Mucosa of rectum (tissue), 2 donors: ENCODE measurements at regions not wholly inside any gene's neighbourhood (a gene's known extent, or its start where the extent isn't known, plus 50 kb on each side); places are given as distances from the start of the nearest gene placed in this dataset.

Source experiments
- H3K27ac ChIP-seq, 2 donors: one replicate each; pipeline ENCODE4 v1.7.0; 2013; ENCODE audit warnings: inconsistent platforms in 2 of 2, low read depth in 2 of 2, low read length in 2 of 2
- H3K27me3 ChIP-seq, 2 donors: one replicate each; pipeline ENCODE4 v1.7.0; 2013; ENCODE audit warnings: low read length in 2 of 2; ENCODE audit not compliant: control insufficient read depth in 2 of 2, insufficient read depth in 2 of 2
- H3K36me3 ChIP-seq, 2 donors: one replicate each; pipeline ENCODE4 v1.7.0; 2013; ENCODE audit warnings: low read length in 2 of 2; ENCODE audit not compliant: control insufficient read depth in 2 of 2, insufficient read depth in 2 of 2
- H3K4me1 ChIP-seq, 2 donors: one replicate each; pipeline ENCODE4 v1.7.0; 2013; ENCODE audit warnings: low read length in 2 of 2, mild to moderate bottlenecking in 1 of 2; ENCODE audit not compliant: control insufficient read depth in 2 of 2, insufficient read depth in 2 of 2
- H3K4me3 ChIP-seq, 2 donors: one replicate each; pipeline ENCODE4 v1.7.0; 2013; ENCODE audit warnings: low read length in 2 of 2
- H3K9ac ChIP-seq, 2 donors: one replicate each; pipeline ENCODE4 v1.7.0; 2013; ENCODE audit warnings: low read length in 2 of 2, low read depth in 1 of 2, mild to moderate bottlenecking in 1 of 2
- H3K9me3 ChIP-seq, 2 donors: one replicate each; pipeline ENCODE4 v1.7.0; 2013; ENCODE audit warnings: low read length in 2 of 2; ENCODE audit not compliant: control insufficient read depth in 2 of 2
- donor health status: healthy.
- donor health status: Normal muscosa, but diverticular disease.

GRCh38 chr3:135456108-135456790 lies 509.3 kb upstream of the PPP2R3A start:
- no peaks in the 10 kb centered on the region for H3K36me3 ChIP-seq
- H3K27me3 ChIP-seq: peaks cover 0 to 2% of the 10 kb centered on the region in 2 donors
- H3K4me1 ChIP-seq: no peaks in the 10 kb centered on the region
- H3K27ac ChIP-seq: no peak overlapping the region
- H3K4me3 ChIP-seq: no peak overlapping the region
- H3K9me3 ChIP-seq: no peaks in the 10 kb centered on the region
- no peak overlapping the region for H3K9ac ChIP-seq

- Histone ChIP-seq H3K9me3 (no peaks in the 10 kb centered on the region), H3K9ac (no peak overlapping the region)
Measured at GRCh38 chr3:135458541-135459322, 506.8 kb upstream of the PPP2R3A start.

DNA sequence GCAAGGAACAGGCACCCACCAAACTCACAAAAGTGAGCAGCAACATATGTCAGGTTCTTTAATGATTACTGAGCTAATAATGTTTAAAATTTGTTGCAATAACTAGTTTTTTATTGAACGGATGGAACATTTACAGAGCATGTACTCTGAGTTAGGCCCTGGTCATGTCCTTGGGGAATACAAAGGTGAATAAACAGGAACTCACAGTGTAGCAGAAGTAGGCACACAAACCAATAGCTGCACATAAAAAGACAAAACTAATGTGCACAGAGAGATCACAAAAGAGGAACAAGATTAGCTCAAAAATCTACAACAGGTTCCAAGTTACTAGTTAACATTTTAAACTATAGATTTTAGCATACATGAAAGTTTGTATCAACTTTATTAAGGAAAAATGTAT lies 505.3 kb upstream of the PPP2R3A start:
- H3K36me3 ChIP-seq: no peaks in the 10 kb centered on the region
- H3K4me1 ChIP-seq: no peaks in the 10 kb centered on the region
- no peak overlapping the region for H3K4me3 ChIP-seq
- H3K27me3 ChIP-seq: peaks cover 0 to 2% of the 10 kb centered on the region in 2 donors
- no peak overlapping the region for H3K9ac ChIP-seq
- H3K9me3 ChIP-seq: no peaks in the 10 kb centered on the region
- H3K27ac ChIP-seq: no peak overlapping the region

More at GRCh38 chr3:135458541-135459322, 506.8 kb upstream of the PPP2R3A start:
- H3K4me1 ChIP-seq: no peaks in the 10 kb centered on the region
- no peaks in the 10 kb centered on the region for H3K36me3 ChIP-seq
- no peak overlapping the region for H3K27ac ChIP-seq
- H3K4me3 ChIP-seq: no peak overlapping the region
- H3K27me3 ChIP-seq: peaks cover 0 to 2% of the 10 kb centered on the region in 2 donors

DNA sequence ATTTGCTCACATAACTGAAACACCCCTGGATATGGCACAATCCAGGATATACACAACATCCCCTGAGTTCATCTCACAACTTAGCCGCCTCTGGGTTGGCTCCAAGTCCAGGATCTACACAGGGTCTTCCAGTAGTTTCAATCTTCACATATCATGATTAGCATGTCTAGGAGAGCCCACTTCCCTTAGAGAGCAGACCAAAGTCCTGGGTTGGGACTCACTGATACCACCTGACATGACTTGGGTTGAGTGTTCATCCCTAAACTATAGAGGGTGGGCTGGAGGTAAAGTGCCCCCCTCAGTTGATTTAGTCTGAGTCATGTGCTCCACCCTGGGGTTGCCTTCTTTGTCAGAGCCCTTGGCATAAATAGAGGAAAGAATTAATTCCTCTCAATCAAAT lies 493.6 kb upstream of the PPP2R3A start:
- no peak overlapping the region for H3K27ac ChIP-seq
- no peaks in the 10 kb centered on the region for H3K9me3 ChIP-seq
- no peak overlapping the region for H3K9ac ChIP-seq
- H3K36me3 ChIP-seq: no peaks in the 10 kb centered on the region
- H3K27me3 ChIP-seq: no peaks in the 10 kb centered on the region
- H3K4me3 ChIP-seq: no peak overlapping the region
- no peaks in the 10 kb centered on the region for H3K4me1 ChIP-seq

DNA sequence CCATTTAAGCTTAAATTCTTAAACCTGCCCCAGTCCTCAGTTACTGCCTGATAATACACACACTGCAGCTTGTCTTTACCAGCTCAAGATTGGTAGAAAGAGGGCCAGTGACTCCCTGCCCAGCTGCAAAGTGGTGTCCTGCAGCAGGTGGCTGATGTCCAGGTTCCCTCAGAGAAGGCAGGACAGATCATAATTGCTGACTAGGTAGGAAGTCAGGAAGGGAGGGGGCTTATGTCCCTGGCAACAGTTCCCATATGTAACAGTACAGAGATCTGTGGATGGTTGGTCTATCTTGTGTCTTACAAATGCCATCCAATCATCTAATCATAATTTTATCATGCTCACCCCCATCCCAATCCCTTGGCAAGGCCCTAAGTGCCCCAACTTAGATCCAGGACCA lies 492.1 kb upstream of the PPP2R3A start:
- no peaks in the 10 kb centered on the region for H3K27me3 ChIP-seq
- no peaks in the 10 kb centered on the region for H3K9me3 ChIP-seq
- H3K4me1 ChIP-seq: no peaks in the 10 kb centered on the region

DNA sequence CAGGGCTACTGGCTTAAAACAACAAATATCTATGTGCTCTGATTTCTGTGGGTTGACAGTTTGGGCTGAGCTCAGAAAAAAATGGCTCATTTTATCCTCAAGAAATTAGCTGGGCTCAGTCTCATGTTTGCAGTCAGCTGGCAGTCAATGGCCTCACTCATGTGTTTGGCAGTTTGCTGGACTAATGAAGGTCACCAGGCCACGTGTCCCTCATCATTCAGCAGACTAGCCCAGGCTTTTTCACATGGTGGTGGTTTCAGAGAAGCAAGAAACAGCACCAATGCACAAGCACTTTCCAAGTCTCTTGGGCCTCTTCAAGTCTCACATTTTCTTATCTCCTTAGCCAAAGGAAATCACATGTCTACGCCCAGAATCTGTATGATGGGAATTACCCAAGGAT lies 478.3 kb upstream of the PPP2R3A start:
- Histone ChIP-seq H3K9me3 (no peaks in the 10 kb centered on the region), H3K4me3 (no peak overlapping the region), H3K27ac (no peak overlapping the region), H3K9ac (no peak overlapping the region), H3K27me3 (no peaks in the 10 kb centered on the region), H3K4me1 (no peaks in the 10 kb centered on the region), H3K36me3 (no peaks in the 10 kb centered on the region)

More for the DNA sequence above, 492.1 kb upstream of the PPP2R3A start:
- no peak overlapping the region for H3K9ac ChIP-seq
- no peak overlapping the region for H3K27ac ChIP-seq
- no peaks in the 10 kb centered on the region for H3K36me3 ChIP-seq
- H3K4me3 ChIP-seq: no peak overlapping the region

GRCh38 chr3:135490219-135490915 lies 475.2 kb upstream of the PPP2R3A start:
- Histone ChIP-seq H3K27me3 (no peaks in the 10 kb centered on the region), H3K9ac (no peak overlapping the region), H3K9me3 (no peaks in the 10 kb centered on the region), H3K27ac (no peak overlapping the region), H3K36me3 (no peaks in the 10 kb centered on the region), H3K4me3 (no peak overlapping the region), H3K4me1 (no peaks in the 10 kb centered on the region)

- H3K9ac ChIP-seq: no peak overlapping the region
- no peak overlapping the region for H3K4me3 ChIP-seq
- no peaks in the 10 kb centered on the region for H3K9me3 ChIP-seq
- H3K27me3 ChIP-seq: no peaks in the 10 kb centered on the region
- H3K36me3 ChIP-seq: no peaks in the 10 kb centered on the region
- H3K4me1 ChIP-seq: no peaks in the 10 kb centered on the region
- no peak overlapping the region for H3K27ac ChIP-seq
Measured at GRCh38 chr3:135491491-135492205, 473.9 kb upstream of the PPP2R3A start.

GRCh38 chr3:135495891-135496290 lies 469.6 kb upstream of the PPP2R3A start:
- Histone ChIP-seq H3K27ac (no peak overlapping the region), H3K27me3 (no peaks in the 10 kb centered on the region), H3K4me1 (no peaks in the 10 kb centered on the region), H3K4me3 (no peak overlapping the region), H3K9ac (no peak overlapping the region), H3K9me3 (no peaks in the 10 kb centered on the region), H3K36me3 (no peaks in the 10 kb centered on the region)
